MV-4-11 (cell line): ENCODE measurements at regions not wholly inside any gene's neighbourhood (a gene's known extent, or its start where the extent isn't known, plus 50 kb on each side); places are given as distances from the start of the nearest gene placed in this dataset.
A peak's percentile ranks its signal among the peaks of the same experiment; 100 is the strongest.
"Not testable (repeated sequence)": the region's sequence is repeated elsewhere in the genome, so short reads cannot be mapped to it uniquely, and the experiment has no call there.

Experiments
- DNase-seq: peaks from one replicate; lab custom pipeline; 2025; lab: John Stamatoyannopoulos, UW

GRCh38 chr6:27805347-27805746, 106.8 kb downstream of the OR2B2 start:
- no peak for DNase-seq

- DNase-seq: no peak
Measured at GRCh38 chr6:27804851-27805250, 107.3 kb downstream of the OR2B2 start.

- no peak for DNase-seq
Measured at GRCh38 chr6:27800731-27801373, 111.3 kb downstream of the OR2B2 start.

GRCh38 chr6:27797960-27798359, 114.2 kb downstream of the OR2B2 start:
- no peak for DNase-seq

GRCh38 chr6:27796736-27797481, 115.3 kb downstream of the OR2B2 start:
- DNase-seq: not testable (repeated sequence)

- peak; percentile 89 for DNase-seq
Measured at GRCh38 chr6:27795697-27796494, 116.3 kb downstream of the OR2B2 start.

GRCh38 chr6:27791182-27791943, 120.8 kb downstream of the OR2B2 start:
- DNase-seq: peak; percentile 77

- not testable (repeated sequence) for DNase-seq
Measured at GRCh38 chr6:27788376-27788775, 123.8 kb downstream of the OR2B2 start.

- no peak for DNase-seq
Measured at GRCh38 chr6:27786048-27786447, 126.1 kb downstream of the OR2B2 start.

GRCh38 chr6:27785294-27785693, 126.9 kb downstream of the OR2B2 start:
- DNase-seq: no peak

- DNase-seq: no peak
Measured at GRCh38 chr6:27782748-27783147, 129.4 kb downstream of the OR2B2 start.

- DNase-seq: no peak
Measured at GRCh38 chr6:27778625-27779417, 133.4 kb downstream of the OR2B2 start.

- DNase-seq: peak; percentile 46
Measured at GRCh38 chr6:27777614-27778355, 134.4 kb downstream of the OR2B2 start.

- no peak for DNase-seq
Measured at GRCh38 chr6:27777126-27777525, 135.1 kb downstream of the OR2B2 start.

GRCh38 chr6:27776504-27776903, 135.7 kb downstream of the OR2B2 start:
- DNase-seq: no peak

GRCh38 chr6:27775796-27776184, 136.4 kb downstream of the OR2B2 start:
- DNase-seq: peak; percentile 35

GRCh38 chr6:27775138-27775795, 136.9 kb downstream of the OR2B2 start:
- not testable (repeated sequence) for DNase-seq

- DNase-seq: peak; percentile 55
Measured at GRCh38 chr6:27774264-27774600, 138.0 kb downstream of the OR2B2 start.

GRCh38 chr6:27773542-27774263, 138.5 kb downstream of the OR2B2 start:
- DNase-seq: peak; percentile 65
